Neural progenitor cell (in vitro differentiated cells): ENCODE measurements at regions not wholly inside any gene's neighbourhood (a gene's known extent, or its start where the extent isn't known, plus 50 kb on each side); places are given as distances from the start of the nearest gene placed in this dataset.

Source experiments
- EZH2 ChIP-seq: fragments of 200-600 bp; sonication (generic); IDR thresholded peaks from 2 replicates; pipeline ENCODE4 v1.6.1; 2017; ENCODE audit warnings: antibody characterized with exemption, mild to moderate bottlenecking, moderate library complexity
- TF ChIP-seq, protein P1 (sequence below): fragments of 200-600 bp; sonication (generic); IDR thresholded peaks from 2 replicates; pipeline ENCODE4 v1.5.1; 2017; ENCODE audit warnings: antibody characterized with exemption, mild to moderate bottlenecking

GRCh38 chr4:138611017-138611416, 368.9 kb upstream of the SLC7A11 start:
- no peak for TF ChIP-seq EZH2
- TF ChIP-seq, protein P1, sequence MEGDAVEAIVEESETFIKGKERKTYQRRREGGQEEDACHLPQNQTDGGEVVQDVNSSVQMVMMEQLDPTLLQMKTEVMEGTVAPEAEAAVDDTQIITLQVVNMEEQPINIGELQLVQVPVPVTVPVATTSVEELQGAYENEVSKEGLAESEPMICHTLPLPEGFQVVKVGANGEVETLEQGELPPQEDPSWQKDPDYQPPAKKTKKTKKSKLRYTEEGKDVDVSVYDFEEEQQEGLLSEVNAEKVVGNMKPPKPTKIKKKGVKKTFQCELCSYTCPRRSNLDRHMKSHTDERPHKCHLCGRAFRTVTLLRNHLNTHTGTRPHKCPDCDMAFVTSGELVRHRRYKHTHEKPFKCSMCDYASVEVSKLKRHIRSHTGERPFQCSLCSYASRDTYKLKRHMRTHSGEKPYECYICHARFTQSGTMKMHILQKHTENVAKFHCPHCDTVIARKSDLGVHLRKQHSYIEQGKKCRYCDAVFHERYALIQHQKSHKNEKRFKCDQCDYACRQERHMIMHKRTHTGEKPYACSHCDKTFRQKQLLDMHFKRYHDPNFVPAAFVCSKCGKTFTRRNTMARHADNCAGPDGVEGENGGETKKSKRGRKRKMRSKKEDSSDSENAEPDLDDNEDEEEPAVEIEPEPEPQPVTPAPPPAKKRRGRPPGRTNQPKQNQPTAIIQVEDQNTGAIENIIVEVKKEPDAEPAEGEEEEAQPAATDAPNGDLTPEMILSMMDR: no peak
